ENCODE measurements at regions not wholly inside any gene's neighbourhood (a gene's known extent, or its start where the extent isn't known, plus 50 kb on each side); places are given as distances from the start of the nearest gene placed in this dataset.

- Histone ChIP-seq H3K36me3 (replicated peaks in 1 of 2) (no peaks in the 10 kb centered on the region), H3K4me3 (no peak overlapping the region), H3K27me3 (no peaks in the 10 kb centered on the region), H3K4me1 (replicated peaks in 1 of 2) (peaks cover 4 to 33% of the 10 kb centered on the region in 2 donors), H3K9me3 (replicated peaks in 1 of 3) (no peaks in the 10 kb centered on the region), H3K27ac (peak overlapping the region in 3 of 5 donors; percentile 58 to 89 (median 75))
- no peak for DNase-seq
- TF ChIP-seq, protein P1, sequence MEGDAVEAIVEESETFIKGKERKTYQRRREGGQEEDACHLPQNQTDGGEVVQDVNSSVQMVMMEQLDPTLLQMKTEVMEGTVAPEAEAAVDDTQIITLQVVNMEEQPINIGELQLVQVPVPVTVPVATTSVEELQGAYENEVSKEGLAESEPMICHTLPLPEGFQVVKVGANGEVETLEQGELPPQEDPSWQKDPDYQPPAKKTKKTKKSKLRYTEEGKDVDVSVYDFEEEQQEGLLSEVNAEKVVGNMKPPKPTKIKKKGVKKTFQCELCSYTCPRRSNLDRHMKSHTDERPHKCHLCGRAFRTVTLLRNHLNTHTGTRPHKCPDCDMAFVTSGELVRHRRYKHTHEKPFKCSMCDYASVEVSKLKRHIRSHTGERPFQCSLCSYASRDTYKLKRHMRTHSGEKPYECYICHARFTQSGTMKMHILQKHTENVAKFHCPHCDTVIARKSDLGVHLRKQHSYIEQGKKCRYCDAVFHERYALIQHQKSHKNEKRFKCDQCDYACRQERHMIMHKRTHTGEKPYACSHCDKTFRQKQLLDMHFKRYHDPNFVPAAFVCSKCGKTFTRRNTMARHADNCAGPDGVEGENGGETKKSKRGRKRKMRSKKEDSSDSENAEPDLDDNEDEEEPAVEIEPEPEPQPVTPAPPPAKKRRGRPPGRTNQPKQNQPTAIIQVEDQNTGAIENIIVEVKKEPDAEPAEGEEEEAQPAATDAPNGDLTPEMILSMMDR (IDR thresholded peaks at IDR 0.05) = no peak
- no peak for TF ChIP-seq POLR2A (IDR thresholded peaks at IDR 0.05)
- intact Hi-C loops (cut with DNase I) = no loop called here
- 73 to 83% (median 77%) methylated on average over 6 of the region's 6 CpGs for WGBS, 4 donors
Measured at GRCh38 chr11:19576903-19577302, 135.7 kb upstream of the NAV2 start.

DNA sequence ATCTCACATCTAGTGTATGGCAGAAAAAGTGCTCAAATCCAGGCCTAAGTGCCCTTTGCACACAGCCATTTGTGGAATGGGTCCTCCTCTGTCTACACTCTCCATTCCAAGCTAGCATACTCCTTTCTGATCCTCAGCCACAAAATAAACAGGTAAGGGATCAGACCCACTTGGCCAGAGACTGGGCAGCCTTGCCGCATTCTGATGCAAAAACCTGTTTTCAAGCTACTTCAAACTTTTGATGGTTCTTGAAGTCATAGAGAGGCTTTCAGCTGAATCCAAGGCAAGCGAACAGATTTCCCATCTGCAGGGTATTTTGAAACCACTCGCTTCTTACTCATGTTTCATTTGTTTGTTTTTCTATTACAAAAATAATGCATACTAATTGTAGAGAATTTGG, 136.6 kb upstream of the NAV2 start:
- Histone ChIP-seq H3K27ac (peak overlapping the region in 1 of 5 donors; percentile 89), H3K27me3 (no peaks in the 10 kb centered on the region), H3K4me3 (no peak overlapping the region), H3K36me3 (replicated peaks in 1 of 2) (no peaks in the 10 kb centered on the region), H3K4me1 (replicated peaks in 1 of 2) (peaks cover 4 to 33% of the 10 kb centered on the region in 2 donors), H3K9me3 (replicated peaks in 1 of 3) (no peaks in the 10 kb centered on the region)
- no peak for TF ChIP-seq POLR2A (IDR thresholded peaks at IDR 0.05)
- TF ChIP-seq, protein P1 (IDR thresholded peaks at IDR 0.05) = no peak
- no peak for DNase-seq
- intact Hi-C loops (cut with DNase I) = no loop called here
- WGBS, 4 donors = 82 to 93% (median 87%) methylated on average over 3 of the region's 3 CpGs

GRCh38 chr11:19574916-19575315, 137.7 kb upstream of the NAV2 start:
- no peak overlapping the region for H3K4me3 ChIP-seq
- no peaks in the 10 kb centered on the region for H3K27me3 ChIP-seq
- TF ChIP-seq POLR2A (IDR thresholded peaks at IDR 0.05) = no peak
- TF ChIP-seq, protein P1 (IDR thresholded peaks at IDR 0.05) = no peak
- WGBS, 4 donors = 50 to 57% (median 54%) methylated on average over 2 to 3 of the region's 3 CpGs
- intact Hi-C loops (cut with DNase I) = no loop called here
- no peak overlapping the region for H3K27ac ChIP-seq
- no peaks in the 10 kb centered on the region for H3K9me3 ChIP-seq (replicated peaks in 1 of 3)
- DNase-seq = no peak
- peaks cover 4 to 33% of the 10 kb centered on the region in 2 donors for H3K4me1 ChIP-seq (replicated peaks in 1 of 2)
- H3K36me3 ChIP-seq (replicated peaks in 1 of 2) = no peaks in the 10 kb centered on the region

DNA sequence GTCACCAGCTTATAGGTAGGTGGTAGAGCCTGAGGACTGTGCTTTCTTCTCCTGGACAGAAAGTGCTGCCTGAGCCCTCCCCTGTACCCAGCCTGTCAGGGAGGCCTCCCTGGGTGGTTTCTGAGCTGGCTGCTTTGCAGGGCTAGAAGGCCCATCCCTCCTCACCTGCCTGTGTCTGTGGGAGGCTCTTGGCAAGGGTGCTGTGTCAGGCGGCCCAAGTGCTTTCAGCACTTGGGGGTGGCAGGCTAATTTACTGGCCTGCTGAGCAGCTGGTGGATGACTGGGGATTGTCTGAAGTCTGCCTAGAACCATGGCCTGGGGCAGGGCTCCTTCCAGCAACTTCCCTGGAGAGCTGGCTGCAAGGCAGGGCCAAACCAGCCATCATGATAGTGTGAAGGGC, 139.0 kb upstream of the NAV2 start:
- no peak for DNase-seq
- intact Hi-C loops (cut with DNase I) = no loop called here
- Histone ChIP-seq H3K27me3 (no peaks in the 10 kb centered on the region), H3K36me3 (replicated peaks in 1 of 2) (no peaks in the 10 kb centered on the region), H3K9me3 (replicated peaks in 1 of 3) (no peaks in the 10 kb centered on the region), H3K4me3 (no peak overlapping the region), H3K27ac (no peak overlapping the region), H3K4me1 (replicated peaks in 1 of 2) (peaks cover 4 to 25% of the 10 kb centered on the region in 2 donors)
- 60 to 93% (median 73%) methylated on average over 1 of the region's 1 CpG; no CpG with 5 or more reads in 1 of the 4 donors for WGBS, 4 donors
- TF ChIP-seq, protein P1 (IDR thresholded peaks at IDR 0.05) = no peak

All from adrenal gland (tissue), 9 donors.